ENCODE measurements at regions not wholly inside any gene's neighbourhood (a gene's known extent, or its start where the extent isn't known, plus 50 kb on each side); places are given as distances from the start of the nearest gene placed in this dataset.

- DNase-seq, result no peak
These were observed 349.0 kb downstream of the MID1IP1 start for GRCh38 chrX:39150220-39150619.

GRCh38 chrX:39150621-39151020 is 349.4 kb downstream of the MID1IP1 start:
- DNase-seq, result no peak

GRCh38 chrX:39152106-39152649 is 350.9 kb downstream of the MID1IP1 start:
- peak in 1 of 2 donors; percentile 27 for DNase-seq

- DNase-seq, result no peak
These were observed 354.8 kb downstream of the MID1IP1 start for GRCh38 chrX:39156051-39156450.

- no peak for DNase-seq
These were observed 355.7 kb downstream of the MID1IP1 start for GRCh38 chrX:39157006-39157405.

- no peak for DNase-seq
These were observed 356.5 kb downstream of the MID1IP1 start for GRCh38 chrX:39157796-39158195.

GRCh38 chrX:39158801-39159657 is 357.8 kb downstream of the MID1IP1 start:
- peak in 1 of 2 donors; percentile 38 for DNase-seq

- DNase-seq, result no peak
These were observed 358.8 kb downstream of the MID1IP1 start for GRCh38 chrX:39159921-39160507.

GRCh38 chrX:39161611-39162255 is 360.5 kb downstream of the MID1IP1 start:
- no peak for DNase-seq

GRCh38 chrX:39162322-39162735 is 361.1 kb downstream of the MID1IP1 start:
- DNase-seq, result peak; percentile 22 to 38

- no peak for DNase-seq
These were observed 362.4 kb downstream of the MID1IP1 start for GRCh38 chrX:39163581-39164126.

- DNase-seq, result no peak
These were observed 363.0 kb downstream of the MID1IP1 start for GRCh38 chrX:39164212-39164611.

- no peak for DNase-seq
These were observed 363.9 kb downstream of the MID1IP1 start for GRCh38 chrX:39165185-39165584.

GRCh38 chrX:39165773-39166172 is 364.5 kb downstream of the MID1IP1 start:
- DNase-seq, result no peak

- no peak for DNase-seq
These were observed 366.5 kb downstream of the MID1IP1 start for GRCh38 chrX:39167791-39168190.

GRCh38 chrX:39168609-39169008 is 367.4 kb downstream of the MID1IP1 start:
- DNase-seq, result no peak

GRCh38 chrX:39169976-39170375 is 368.7 kb downstream of the MID1IP1 start:
- DNase-seq, result no peak

GRCh38 chrX:39170464-39170863 is 369.2 kb downstream of the MID1IP1 start:
- no peak for DNase-seq

- no peak for DNase-seq
These were observed 370.4 kb downstream of the MID1IP1 start for GRCh38 chrX:39171686-39172085.

- no peak for DNase-seq
These were observed 373.0 kb downstream of the MID1IP1 start for GRCh38 chrX:39174241-39174771.

GRCh38 chrX:39174772-39175417 is 373.6 kb downstream of the MID1IP1 start:
- DNase-seq, result peak; percentile 59 to 63

GRCh38 chrX:39175418-39176057 is 374.3 kb downstream of the MID1IP1 start:
- no peak for DNase-seq

Measured in CD4-positive, alpha-beta T cell treated with Interleukin-1 beta for 1 hour (primary cell).